Superior temporal gyrus (tissue), 1 donor: ENCODE measurements at regions not wholly inside any gene's neighbourhood (a gene's known extent, or its start where the extent isn't known, plus 50 kb on each side); places are given as distances from the start of the nearest gene placed in this dataset.

Experiments
- DNase-seq: peaks from one replicate; pipeline ENCODE4 v3.0.0-alpha.2; 2016; ENCODE audit errors: extremely low spot score

GRCh38 chr9:28007097-28007817 lies 434.0 kb upstream of the C9orf72 start:
- DNase-seq: no peak

GRCh38 chr9:28014212-28014611 lies 440.9 kb upstream of the C9orf72 start:
- no peak for DNase-seq

GRCh38 chr9:28024676-28025075 lies 451.4 kb upstream of the C9orf72 start:
- no peak for DNase-seq

- no peak for DNase-seq
Measured at GRCh38 chr9:28025186-28025585, 451.9 kb upstream of the C9orf72 start.

GRCh38 chr9:28031521-28032267 lies 458.4 kb upstream of the C9orf72 start:
- no peak for DNase-seq

GRCh38 chr9:28032268-28032590 lies 458.9 kb upstream of the C9orf72 start:
- DNase-seq: no peak

GRCh38 chr9:28034242-28034641 lies 461.0 kb upstream of the C9orf72 start:
- DNase-seq: peak; percentile 52

- no peak for DNase-seq
Measured at GRCh38 chr9:28037968-28038367, 464.7 kb upstream of the C9orf72 start.

- no peak for DNase-seq
Measured at GRCh38 chr9:28045051-28045450, 471.8 kb upstream of the C9orf72 start.

- no peak for DNase-seq
Measured at GRCh38 chr9:28050046-28050445, 476.8 kb upstream of the C9orf72 start.

GRCh38 chr9:28050941-28051340 lies 477.7 kb upstream of the C9orf72 start:
- no peak for DNase-seq

GRCh38 chr9:28051559-28052503 lies 478.6 kb upstream of the C9orf72 start:
- DNase-seq: no peak

- no peak for DNase-seq
Measured at GRCh38 chr9:28053096-28053777, 480.0 kb upstream of the C9orf72 start.

GRCh38 chr9:28056006-28056405 lies 482.7 kb upstream of the C9orf72 start:
- DNase-seq: no peak

- no peak for DNase-seq
Measured at GRCh38 chr9:28056466-28056865, 483.2 kb upstream of the C9orf72 start.

- DNase-seq: no peak
Measured at GRCh38 chr9:28059192-28059591, 485.9 kb upstream of the C9orf72 start.

GRCh38 chr9:28064241-28064815 lies 491.0 kb upstream of the C9orf72 start:
- no peak for DNase-seq

GRCh38 chr9:28073270-28073669 lies 500.0 kb upstream of the C9orf72 start:
- DNase-seq: peak; percentile 73

- DNase-seq: no peak
Measured at GRCh38 chr9:28079677-28080076, 506.4 kb upstream of the C9orf72 start.

- no peak for DNase-seq
Measured at GRCh38 chr9:28082671-28083070, 509.4 kb upstream of the C9orf72 start.

GRCh38 chr9:28086881-28087280 lies 513.6 kb upstream of the C9orf72 start:
- DNase-seq: no peak
